Lower lobe of right lung (tissue), 2 donors: ENCODE measurements at regions not wholly inside any gene's neighbourhood (a gene's known extent, or its start where the extent isn't known, plus 50 kb on each side); places are given as distances from the start of the nearest gene placed in this dataset.

ENCODE experiments used
- ATAC-seq, 2 donors: fragments of 200-7000 bp; cut with Tn5 transposase; one replicate each; pipeline ENCODE4 v1.9.1; 2020 to 2022; ENCODE audit warnings: mild to moderate bottlenecking in 2 of 2, moderate library complexity in 2 of 2
- DNase-seq: peaks from one replicate; pipeline ENCODE4 v3.0.0-alpha.2; 2020
- H3K27ac ChIP-seq: fragments of 200-600 bp; one replicate; pipeline ENCODE4 v1.8.0; 2022
- H3K27me3 ChIP-seq: fragments of 200-600 bp; one replicate; pipeline ENCODE4 v1.8.0; 2022; ENCODE audit warnings: low read depth
- H3K36me3 ChIP-seq: fragments of 200-600 bp; one replicate; pipeline ENCODE4 v1.8.0; 2022; ENCODE audit warnings: mild to moderate bottlenecking
- H3K4me1 ChIP-seq: fragments of 200-600 bp; one replicate; pipeline ENCODE4 v1.8.0; 2022
- H3K4me3 ChIP-seq: fragments of 200-600 bp; one replicate; pipeline ENCODE4 v1.8.0; 2022; ENCODE audit warnings: mild to moderate bottlenecking
- H3K9me3 ChIP-seq: fragments of 200-600 bp; one replicate; pipeline ENCODE4 v1.8.0; 2022
- CTCF ChIP-seq: fragments of 200-600 bp; IDR thresholded peaks from one replicate; pipeline ENCODE4 v1.8.0; 2022; ENCODE audit warnings: antibody characterized with exemption, mild to moderate bottlenecking
- intact Hi-C: fragments of 100-400 bp; cut with DNase I; formaldehyde crosslinking; loops from one replicate; pipeline ENCODE4 v1.11.0; 2022
- donor health status: DM: no; HTN: yes; CAD: no; lungs with severe emphysema.

GRCh38 chr10:83612746-83613145, 526.6 kb upstream of the GHITM start:
- no peaks in the 10 kb centered on the region for H3K4me1 ChIP-seq
- no peaks in the 10 kb centered on the region for H3K27me3 ChIP-seq
- no peak overlapping the region for H3K4me3 ChIP-seq
- H3K9me3 ChIP-seq, result no peaks in the 10 kb centered on the region
- ATAC-seq (no peak), DNase-seq (no peak)
- H3K36me3 ChIP-seq, result no peaks in the 10 kb centered on the region
- H3K27ac ChIP-seq, result no peak overlapping the region
- TF ChIP-seq CTCF, result no peak
- intact Hi-C loops, result no loop called here

GRCh38 chr10:83617172-83617571, 522.1 kb upstream of the GHITM start:
- H3K27ac ChIP-seq, result no peak overlapping the region
- no peak overlapping the region for H3K4me3 ChIP-seq
- no peaks in the 10 kb centered on the region for H3K27me3 ChIP-seq
- intact Hi-C loops, result no loop called here
- no peak for DNase-seq
- ATAC-seq, result no peak
- H3K36me3 ChIP-seq, result no peaks in the 10 kb centered on the region
- H3K4me1 ChIP-seq, result no peaks in the 10 kb centered on the region
- H3K9me3 ChIP-seq, result no peaks in the 10 kb centered on the region
- TF ChIP-seq CTCF, result no peak

DNA sequence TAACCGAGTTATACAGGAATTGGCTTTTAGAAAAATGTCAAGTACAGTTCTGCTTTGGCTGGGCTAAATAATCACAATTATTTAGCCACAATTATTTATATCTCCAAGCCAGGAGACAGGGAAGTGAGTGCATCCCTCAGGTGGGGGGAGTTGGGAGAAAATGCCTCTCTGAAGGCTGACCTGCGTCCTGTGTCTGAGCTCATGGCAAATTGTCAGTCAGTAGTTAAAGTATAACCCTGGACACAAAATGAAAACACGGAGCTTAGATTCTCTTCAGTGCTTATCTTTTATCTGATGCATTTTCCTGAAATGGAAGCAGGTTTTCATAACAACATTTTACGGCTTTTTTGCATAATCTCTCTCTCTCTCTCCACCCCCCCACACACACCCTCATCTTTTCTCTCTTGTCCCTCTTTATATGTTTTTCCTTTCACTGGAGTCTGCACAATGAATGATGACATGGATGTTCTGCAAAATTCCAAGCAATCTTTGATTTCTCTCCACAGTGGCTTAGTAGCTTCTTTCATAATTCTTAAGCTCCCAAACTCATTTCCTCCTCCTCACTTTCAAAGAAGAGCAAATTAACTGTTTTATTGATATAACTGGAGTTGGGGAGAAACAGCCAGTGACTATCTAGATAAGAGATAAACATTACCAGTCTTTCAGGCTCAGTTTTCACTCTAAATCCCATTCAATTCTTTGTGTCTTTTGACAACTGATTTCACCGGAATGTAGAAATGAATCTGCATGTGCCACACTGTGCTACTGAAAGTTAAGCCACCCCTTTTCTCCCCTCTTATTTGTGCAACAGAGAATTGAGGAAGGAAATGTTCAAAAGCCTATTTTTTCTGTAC, 521.4 kb upstream of the GHITM start:
- intact Hi-C loops, result no loop called here
- H3K27me3 ChIP-seq, result no peaks in the 10 kb centered on the region
- no peak overlapping the region for H3K27ac ChIP-seq
- H3K9me3 ChIP-seq, result no peaks in the 10 kb centered on the region
- no peaks in the 10 kb centered on the region for H3K4me1 ChIP-seq
- no peak for TF ChIP-seq CTCF
- H3K36me3 ChIP-seq, result no peaks in the 10 kb centered on the region
- no peak for ATAC-seq
- DNase-seq, result no peak
- no peak overlapping the region for H3K4me3 ChIP-seq

DNA sequence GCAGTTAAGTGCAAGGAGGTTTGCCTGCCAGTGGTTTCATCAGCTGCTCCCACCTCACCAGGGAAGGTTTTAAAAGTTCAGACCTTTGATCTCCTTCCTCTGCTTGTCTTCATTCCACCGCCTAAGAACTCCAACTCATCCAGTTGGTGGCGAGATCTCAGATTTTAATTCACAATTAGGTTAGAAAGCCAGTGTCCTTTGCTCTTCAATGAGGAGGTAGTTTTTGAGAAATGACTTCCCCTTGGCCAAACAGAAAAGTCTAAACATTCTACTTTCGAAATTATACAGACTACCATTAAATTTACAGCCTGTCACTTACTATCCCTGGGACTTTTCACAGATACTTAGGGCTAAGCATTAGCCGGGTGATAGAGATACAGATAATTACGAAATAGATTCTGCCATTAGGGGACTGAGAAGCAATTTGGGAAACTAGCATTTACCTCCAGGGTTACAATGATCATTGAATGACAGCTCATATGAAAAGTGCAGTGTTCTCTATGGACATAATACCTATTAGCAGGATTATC, 513.4 kb upstream of the GHITM start:
- no peak for DNase-seq
- H3K9me3 ChIP-seq, result no peaks in the 10 kb centered on the region
- TF ChIP-seq CTCF, result no peak
- no peak overlapping the region for H3K27ac ChIP-seq
- no peaks in the 10 kb centered on the region for H3K27me3 ChIP-seq
- no peaks in the 10 kb centered on the region for H3K36me3 ChIP-seq
- no peak for ATAC-seq
- no peak overlapping the region for H3K4me3 ChIP-seq
- intact Hi-C loops, result no loop called here
- H3K4me1 ChIP-seq, result no peaks in the 10 kb centered on the region

DNA sequence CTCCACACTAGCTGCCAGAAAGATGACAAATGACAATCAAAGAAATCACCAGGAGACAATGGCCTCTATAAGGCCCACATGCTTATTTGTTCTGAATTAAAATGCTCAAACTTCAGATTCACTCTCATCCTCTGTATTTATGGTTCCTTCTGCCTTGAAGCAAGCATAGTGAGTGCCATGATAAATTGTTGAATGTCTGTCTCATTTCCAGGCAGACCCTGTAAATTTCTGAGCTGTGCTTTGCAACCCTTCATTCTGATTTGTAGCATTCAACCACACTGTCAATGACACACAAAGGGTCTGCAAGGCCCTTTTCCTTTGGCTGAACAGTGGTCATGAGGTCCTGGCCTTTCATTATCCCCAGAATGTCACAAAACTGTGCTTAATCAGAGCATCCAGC, 506.6 kb upstream of the GHITM start:
- Histone ChIP-seq H3K27ac (no peak overlapping the region), H3K4me1 (no peaks in the 10 kb centered on the region), H3K9me3 (no peaks in the 10 kb centered on the region), H3K36me3 (no peaks in the 10 kb centered on the region), H3K27me3 (no peaks in the 10 kb centered on the region), H3K4me3 (no peak overlapping the region)
- no peak for DNase-seq
- intact Hi-C loops, result no loop called here
- TF ChIP-seq CTCF, result no peak
- ATAC-seq, result no peak
